ENCODE measurements at regions not wholly inside any gene's neighbourhood (a gene's known extent, or its start where the extent isn't known, plus 50 kb on each side); places are given as distances from the start of the nearest gene placed in this dataset.

DNA sequence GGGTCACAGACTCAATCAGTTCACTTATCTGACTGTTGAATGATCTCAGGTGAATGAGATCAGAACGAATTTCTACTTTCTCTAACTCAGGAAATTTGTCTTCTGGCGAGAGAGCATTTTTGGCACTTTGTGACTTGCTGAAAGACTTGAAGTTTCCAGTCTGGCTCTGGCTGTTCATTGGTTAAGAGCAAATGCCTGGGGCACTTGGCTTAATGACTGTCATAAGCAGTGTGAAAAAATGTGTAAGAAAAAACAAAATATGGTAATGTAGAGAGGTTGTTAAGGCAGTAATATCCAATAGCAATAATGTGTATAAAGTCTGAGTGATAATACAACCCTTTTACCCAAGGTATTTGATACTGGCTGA is 71.3 kb upstream of the PGRMC2 start:
- in situ Hi-C loops (cut with MboI; ENCODE audit: low sequenced_read_pairs), result no loop called here
- no peaks in the 10 kb centered on the region for H3K36me3 ChIP-seq (replicated peaks)
- no peak overlapping the region for H3K4me3 ChIP-seq
- H3K4me1 ChIP-seq, result peaks cover 18% of the 10 kb centered on the region
- H3K9me3 ChIP-seq, result peaks cover 3% of the 10 kb centered on the region; the same call in 1 of the 2 replicates
- DNase-seq (ENCODE audit: low spot score in 2 of 2), result no peak
- H3K27me3 ChIP-seq (ENCODE audit: low read depth), result no peaks in the 10 kb centered on the region

DNA sequence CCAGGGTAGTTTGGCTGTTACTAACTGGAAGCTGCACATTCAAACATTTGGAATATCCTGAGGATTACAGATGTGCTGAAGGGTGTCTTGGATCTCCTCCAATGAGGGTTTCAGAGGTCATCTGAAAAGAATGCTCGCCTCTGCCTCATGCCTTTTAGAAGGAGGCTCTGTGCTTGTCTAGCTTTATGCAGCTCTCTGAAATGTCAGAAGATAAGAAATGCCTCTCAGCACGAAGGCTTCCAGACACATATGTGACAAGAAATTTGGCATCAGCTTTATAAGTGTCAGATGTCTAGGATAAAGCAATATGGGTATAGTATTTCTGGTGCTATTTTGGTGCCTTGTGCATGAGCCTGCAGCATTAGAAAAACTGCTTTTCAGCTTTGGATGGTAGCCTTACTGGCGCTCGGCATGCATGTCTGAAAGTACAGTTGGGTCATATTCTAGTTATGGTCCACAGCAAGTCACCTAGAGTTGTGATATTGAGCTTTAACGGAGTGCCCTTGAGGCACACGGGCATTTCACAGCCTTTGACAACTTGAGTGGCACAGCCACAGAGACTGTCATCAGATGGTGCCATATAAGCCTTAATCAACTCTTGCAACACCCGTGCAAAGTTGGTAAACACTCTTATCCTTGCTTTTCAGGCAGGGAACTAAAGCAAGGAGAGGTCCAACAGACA is 70.8 kb upstream of the PGRMC2 start:
- no peak for DNase-seq (ENCODE audit: low spot score in 2 of 2)
- Histone ChIP-seq H3K27me3 (ENCODE audit: low read depth) (no peaks in the 10 kb centered on the region), H3K36me3 (replicated peaks) (no peaks in the 10 kb centered on the region), H3K9me3 (peaks cover 3% of the 10 kb centered on the region; the same call in 1 of the 2 replicates), H3K4me1 (peaks cover 22% of the 10 kb centered on the region), H3K4me3 (no peak overlapping the region)
- in situ Hi-C loops (cut with MboI; ENCODE audit: low sequenced_read_pairs), result no loop called here

DNA sequence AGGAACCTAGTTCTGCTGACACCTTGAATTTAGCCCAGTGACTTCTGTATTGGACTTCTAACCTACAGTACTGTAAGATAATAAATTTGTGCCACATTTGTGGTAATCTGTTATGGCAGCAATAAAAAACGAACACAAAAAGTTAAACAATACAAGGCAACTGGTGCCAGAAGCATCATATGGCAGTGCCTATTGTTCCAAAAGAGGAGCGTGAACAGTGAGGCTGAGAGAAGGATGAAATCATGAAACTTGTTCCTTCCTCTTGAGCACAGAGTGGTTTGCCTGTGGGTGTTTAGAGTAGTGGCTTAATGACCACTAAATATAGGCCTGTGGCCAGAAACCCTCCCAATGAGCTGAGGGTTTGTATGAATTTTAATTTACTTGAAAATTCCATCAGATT is 69.7 kb upstream of the PGRMC2 start:
- Histone ChIP-seq H3K36me3 (replicated peaks) (no peaks in the 10 kb centered on the region), H3K9me3 (peaks cover 3% of the 10 kb centered on the region; the same call in 1 of the 2 replicates), H3K27me3 (ENCODE audit: low read depth) (no peaks in the 10 kb centered on the region), H3K4me3 (no peak overlapping the region), H3K4me1 (peaks cover 22% of the 10 kb centered on the region)
- in situ Hi-C loops (cut with MboI; ENCODE audit: low sequenced_read_pairs), result no loop called here
- DNase-seq (ENCODE audit: low spot score in 2 of 2), result no peak

DNA sequence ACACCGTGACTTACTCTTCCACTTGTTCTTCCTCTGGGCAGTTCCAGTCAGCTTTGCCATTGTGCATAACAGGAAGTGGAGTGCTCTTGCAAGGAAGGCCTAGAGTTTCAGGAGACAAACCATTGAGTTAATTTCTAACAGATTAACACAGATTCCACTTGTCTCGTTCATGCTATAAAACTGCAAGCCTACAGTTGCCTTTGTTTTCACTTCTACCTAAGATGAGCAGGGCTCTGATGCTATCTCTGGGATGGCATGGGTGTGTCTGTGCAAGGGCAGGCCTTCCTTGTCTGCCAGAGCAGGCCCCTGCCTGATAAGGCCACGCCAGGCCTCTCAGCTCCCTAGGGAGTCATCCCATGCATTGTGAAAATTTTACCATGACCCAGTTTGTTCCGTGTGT is 67.7 kb upstream of the PGRMC2 start:
- H3K9me3 ChIP-seq, result no peaks in the 10 kb centered on the region
- peaks cover 22% of the 10 kb centered on the region for H3K4me1 ChIP-seq
- no peaks in the 10 kb centered on the region for H3K36me3 ChIP-seq (replicated peaks)
- peak; percentile 10 to 20 for DNase-seq (ENCODE audit: low spot score in 2 of 2)
- H3K4me3 ChIP-seq, result no peak overlapping the region
- H3K27me3 ChIP-seq (ENCODE audit: low read depth), result no peaks in the 10 kb centered on the region
- in situ Hi-C loops (cut with MboI; ENCODE audit: low sequenced_read_pairs), result no loop called here

DNA sequence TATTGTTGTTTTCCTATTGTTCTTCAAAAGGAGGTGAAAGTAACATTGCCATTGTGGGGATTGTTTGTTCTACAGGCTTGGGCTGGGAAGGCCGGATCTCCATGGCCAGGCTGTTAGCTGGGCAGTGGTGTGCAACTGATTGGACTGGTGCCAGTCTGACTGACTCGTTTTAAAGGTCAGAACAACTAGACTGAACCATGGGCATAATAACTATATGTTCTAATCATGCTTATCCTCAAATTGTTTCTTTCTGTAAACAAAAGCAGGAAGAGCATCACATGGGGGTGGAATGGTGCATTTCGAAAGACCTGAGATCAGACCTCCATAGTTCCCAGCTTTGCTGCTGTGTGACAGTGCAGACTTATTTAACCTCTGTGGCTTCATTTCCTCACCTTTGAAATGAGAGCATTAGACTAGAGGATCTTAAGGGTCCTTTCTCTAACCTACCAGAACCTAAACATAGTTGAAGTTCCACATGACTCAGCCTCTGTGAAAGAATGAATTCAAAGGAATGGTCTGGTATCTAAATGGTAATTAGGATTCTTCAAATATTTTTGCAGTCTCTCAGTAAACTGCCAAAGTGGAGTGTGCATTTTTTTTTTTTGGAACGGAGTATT is 66.7 kb upstream of the PGRMC2 start:
- no peaks in the 10 kb centered on the region for H3K9me3 ChIP-seq
- H3K36me3 ChIP-seq (replicated peaks), result no peaks in the 10 kb centered on the region
- H3K27me3 ChIP-seq (ENCODE audit: low read depth), result no peaks in the 10 kb centered on the region
- in situ Hi-C loops (cut with MboI; ENCODE audit: low sequenced_read_pairs), result no loop called here
- peaks cover 22% of the 10 kb centered on the region for H3K4me1 ChIP-seq
- DNase-seq (ENCODE audit: low spot score in 2 of 2), result peak; percentile 58 to 85
- H3K4me3 ChIP-seq, result no peak overlapping the region

DNA sequence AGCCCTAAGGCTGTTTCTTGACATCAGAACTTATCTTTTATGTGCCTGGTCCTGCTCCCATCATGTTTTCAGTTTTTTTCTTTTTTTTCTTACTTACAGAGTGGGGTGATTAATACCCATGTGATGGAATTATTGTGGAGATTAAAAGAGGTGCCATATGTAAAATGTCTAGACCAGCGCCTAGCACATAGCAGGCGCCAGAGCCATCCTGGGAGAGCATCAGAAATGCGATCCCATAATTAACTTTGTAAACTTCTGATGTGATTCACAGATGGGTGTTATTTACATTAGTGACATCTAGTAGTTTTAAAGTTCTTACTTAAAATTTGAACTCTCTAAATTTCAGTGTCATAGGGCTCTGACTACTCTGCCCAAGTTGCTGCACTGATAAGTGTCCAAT is 66.2 kb upstream of the PGRMC2 start:
- H3K27me3 ChIP-seq (ENCODE audit: low read depth), result no peaks in the 10 kb centered on the region
- H3K36me3 ChIP-seq (replicated peaks), result no peaks in the 10 kb centered on the region
- DNase-seq (ENCODE audit: low spot score in 2 of 2), result no peak
- in situ Hi-C loops (cut with MboI; ENCODE audit: low sequenced_read_pairs), result no loop called here
- H3K9me3 ChIP-seq, result no peaks in the 10 kb centered on the region
- no peak overlapping the region for H3K4me3 ChIP-seq
- H3K4me1 ChIP-seq, result peaks cover 22% of the 10 kb centered on the region

DNA sequence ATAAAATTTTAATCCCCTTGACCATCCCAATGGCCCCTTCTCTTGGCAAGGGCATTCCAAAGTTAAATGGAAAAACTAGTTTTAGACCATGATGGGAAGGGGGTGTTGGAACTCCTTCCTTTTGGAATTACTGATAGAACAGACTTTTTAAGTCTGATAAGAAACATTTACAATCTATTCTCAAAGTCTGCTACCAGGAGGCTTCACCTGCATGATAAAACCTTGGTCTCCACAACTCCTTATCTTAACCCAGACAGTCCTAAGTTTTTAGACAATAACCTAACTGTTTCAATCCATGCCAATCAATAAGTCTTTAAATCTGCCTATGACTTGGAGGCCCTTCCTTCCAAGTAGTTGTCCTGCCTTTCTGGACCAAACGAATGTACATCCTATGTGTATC is 63.9 kb upstream of the PGRMC2 start:
- H3K27me3 ChIP-seq (ENCODE audit: low read depth), result no peaks in the 10 kb centered on the region
- H3K9me3 ChIP-seq, result no peaks in the 10 kb centered on the region
- peaks cover 30% of the 10 kb centered on the region for H3K4me1 ChIP-seq
- in situ Hi-C loops (cut with MboI; ENCODE audit: low sequenced_read_pairs), result no loop called here
- DNase-seq (ENCODE audit: low spot score in 2 of 2), result no peak
- no peak overlapping the region for H3K4me3 ChIP-seq
- no peaks in the 10 kb centered on the region for H3K36me3 ChIP-seq (replicated peaks)

DNA sequence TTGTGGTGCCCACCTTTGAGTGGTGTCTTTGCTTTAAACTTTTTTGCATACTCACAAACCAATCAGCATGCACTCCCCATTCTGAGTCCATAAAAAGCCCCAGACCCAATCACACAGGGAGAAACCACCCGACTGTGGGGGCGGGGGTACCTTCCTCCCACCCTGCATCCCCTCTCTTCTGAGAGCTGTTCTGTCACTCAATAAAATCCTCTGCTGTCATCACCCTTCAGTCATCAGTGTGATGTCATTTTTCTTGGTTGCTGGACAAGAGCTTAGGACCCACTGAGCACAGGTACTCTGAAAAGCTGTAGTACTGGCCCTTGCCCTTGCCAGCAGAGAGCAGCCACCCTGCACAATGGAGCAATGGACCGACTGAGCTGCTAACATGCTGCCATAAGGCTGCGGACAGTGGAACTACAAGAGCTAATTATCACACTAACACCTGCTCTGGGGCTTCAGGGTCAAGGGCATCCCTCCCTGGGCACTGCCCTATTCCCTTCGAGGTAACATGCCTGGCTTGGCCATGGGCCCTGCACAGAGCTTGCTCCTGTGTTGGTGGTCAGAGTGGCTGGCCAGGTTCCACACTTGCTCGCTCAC is 62.9 kb upstream of the PGRMC2 start:
- H3K9me3 ChIP-seq, result no peaks in the 10 kb centered on the region
- no peaks in the 10 kb centered on the region for H3K27me3 ChIP-seq (ENCODE audit: low read depth)
- DNase-seq (ENCODE audit: low spot score in 2 of 2), result no peak
- in situ Hi-C loops (cut with MboI; ENCODE audit: low sequenced_read_pairs), result no loop called here
- peaks cover 28% of the 10 kb centered on the region for H3K4me1 ChIP-seq
- no peak overlapping the region for H3K4me3 ChIP-seq
- no peaks in the 10 kb centered on the region for H3K36me3 ChIP-seq (replicated peaks)

DNA sequence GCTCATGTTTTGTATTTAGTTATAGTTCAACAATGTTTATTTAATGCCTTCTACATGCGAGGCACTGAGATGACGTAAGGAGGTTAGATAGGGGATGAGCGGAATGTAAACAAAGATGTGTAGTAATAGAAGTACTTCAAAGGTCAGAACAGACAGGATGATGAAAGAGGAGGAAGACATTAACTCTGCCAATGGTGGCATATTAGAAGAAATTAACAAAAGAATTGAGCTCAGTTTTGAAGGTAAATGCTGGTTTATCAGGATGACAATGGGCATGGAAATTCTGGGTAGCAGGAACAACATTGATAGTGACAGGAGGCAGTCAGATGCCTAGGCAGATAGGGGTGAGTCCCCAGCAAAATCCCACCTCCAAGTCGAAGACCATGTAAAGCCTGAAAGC is 62.3 kb upstream of the PGRMC2 start:
- H3K27me3 ChIP-seq (ENCODE audit: low read depth), result no peaks in the 10 kb centered on the region
- no peaks in the 10 kb centered on the region for H3K9me3 ChIP-seq
- DNase-seq (ENCODE audit: low spot score in 2 of 2), result no peak
- in situ Hi-C loops (cut with MboI; ENCODE audit: low sequenced_read_pairs), result no loop called here
- H3K4me1 ChIP-seq, result peaks cover 22% of the 10 kb centered on the region
- H3K36me3 ChIP-seq (replicated peaks), result no peaks in the 10 kb centered on the region
- no peak overlapping the region for H3K4me3 ChIP-seq

DNA sequence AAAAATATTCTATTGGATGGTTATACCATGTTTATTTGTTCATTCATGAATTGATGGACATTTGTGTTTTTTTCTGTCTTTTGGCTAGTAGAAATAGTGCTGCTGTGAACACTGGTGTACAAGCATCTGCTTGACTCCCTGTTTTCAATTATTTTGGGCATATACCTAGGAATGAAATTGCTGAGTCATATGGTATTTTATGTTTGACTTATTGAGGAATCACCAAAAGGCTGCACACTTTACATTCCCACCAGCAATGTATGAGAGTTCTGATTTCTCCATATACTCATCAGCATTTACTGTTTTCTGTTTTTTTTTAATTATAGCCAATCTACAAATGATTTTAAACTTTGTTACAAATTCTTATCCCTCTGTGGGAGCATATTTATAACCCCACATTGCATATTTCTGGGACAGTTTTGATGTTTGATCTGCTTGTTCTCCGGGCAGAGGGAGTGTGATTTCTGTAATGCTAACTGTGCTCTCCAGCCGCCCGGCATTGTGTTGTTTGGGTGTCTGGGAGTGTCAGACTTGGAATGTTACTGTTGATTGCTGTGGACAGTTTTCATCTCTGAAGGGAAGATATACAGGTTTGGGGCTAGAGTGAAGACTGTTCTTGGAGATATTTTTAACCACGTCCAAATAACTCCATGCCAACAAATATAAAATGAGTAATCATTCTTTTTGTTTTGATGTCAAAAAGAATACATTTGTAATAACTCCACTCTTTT is 60.5 kb upstream of the PGRMC2 start:
- Histone ChIP-seq H3K9me3 (no peaks in the 10 kb centered on the region), H3K4me1 (peaks cover 8% of the 10 kb centered on the region), H3K4me3 (no peak overlapping the region), H3K36me3 (replicated peaks) (no peaks in the 10 kb centered on the region), H3K27me3 (ENCODE audit: low read depth) (no peaks in the 10 kb centered on the region)
- DNase-seq (ENCODE audit: low spot score in 2 of 2), result peak in 1 of 2 experiments; percentile 10
- in situ Hi-C loops (cut with MboI; ENCODE audit: low sequenced_read_pairs), result no loop called here

DNA sequence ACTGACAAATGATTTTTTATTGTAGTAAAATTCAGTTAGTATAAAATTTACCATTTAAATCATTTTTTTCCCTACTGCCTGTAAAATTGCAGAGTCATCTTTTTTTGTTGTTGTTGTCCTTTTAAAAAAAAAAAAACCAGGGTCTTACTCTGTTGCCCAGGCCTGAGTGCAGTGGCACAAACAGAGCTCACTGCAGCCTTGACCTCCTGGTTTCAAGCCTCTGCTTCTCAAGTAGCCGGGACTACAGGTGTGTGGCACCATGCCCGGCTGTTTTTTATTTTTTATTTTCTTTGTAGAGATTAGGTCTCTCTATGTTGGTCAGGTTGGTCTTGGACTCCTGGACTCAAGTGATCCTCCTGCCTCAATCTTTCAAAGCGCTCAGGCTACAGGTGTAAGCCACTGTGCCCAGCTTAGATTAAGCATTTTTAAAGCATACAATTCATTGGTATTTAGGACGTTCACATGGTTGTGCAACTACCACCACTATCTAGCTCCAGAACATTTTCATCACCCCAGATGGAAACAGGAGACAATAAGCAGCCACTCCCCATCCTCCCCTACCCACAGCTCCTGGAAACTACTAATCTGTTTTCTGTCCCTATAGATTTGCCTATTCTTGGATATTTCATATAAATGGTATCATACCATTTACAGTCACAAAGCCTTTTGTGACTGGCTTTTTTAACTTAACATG is 59.7 kb upstream of the PGRMC2 start:
- Histone ChIP-seq H3K4me3 (no peak overlapping the region), H3K36me3 (replicated peaks) (no peaks in the 10 kb centered on the region), H3K27me3 (ENCODE audit: low read depth) (no peaks in the 10 kb centered on the region), H3K9me3 (no peaks in the 10 kb centered on the region), H3K4me1 (peaks cover 8% of the 10 kb centered on the region)
- no peak for DNase-seq (ENCODE audit: low spot score in 2 of 2)
- in situ Hi-C loops (cut with MboI; ENCODE audit: low sequenced_read_pairs), result no loop called here

DNA sequence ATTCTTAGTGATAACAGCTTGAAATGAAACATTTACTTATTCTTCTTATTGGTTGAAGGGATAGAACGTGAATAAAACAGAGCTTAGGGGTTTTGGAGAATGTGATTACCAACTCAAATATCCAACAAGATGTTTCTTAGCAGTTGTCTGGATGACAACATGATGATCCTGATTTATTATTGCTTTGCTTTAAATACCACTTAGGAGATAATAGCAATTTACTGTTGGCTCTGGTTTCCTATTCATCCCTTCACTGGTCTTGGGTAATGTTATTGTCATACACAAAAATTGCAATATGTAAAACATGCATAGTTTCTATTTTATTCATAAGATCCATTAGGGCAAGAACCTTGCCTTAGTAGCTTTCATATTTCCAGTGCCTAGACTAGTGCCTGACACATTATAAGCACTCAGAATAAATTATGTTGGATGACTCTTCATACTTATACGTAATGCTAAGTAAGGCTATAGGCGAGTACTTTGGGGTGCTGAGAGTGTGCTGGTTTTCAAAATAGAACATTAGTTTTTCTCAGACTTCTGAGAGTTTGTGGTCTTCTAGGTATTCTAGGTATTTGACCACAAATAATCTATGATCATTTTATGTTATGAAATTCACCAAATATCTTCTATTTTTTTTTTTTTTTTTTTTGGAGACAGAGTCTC is 58.6 kb upstream of the PGRMC2 start:
- in situ Hi-C loops (cut with MboI; ENCODE audit: low sequenced_read_pairs), result no loop called here
- peaks cover 8% of the 10 kb centered on the region for H3K4me1 ChIP-seq

DNA sequence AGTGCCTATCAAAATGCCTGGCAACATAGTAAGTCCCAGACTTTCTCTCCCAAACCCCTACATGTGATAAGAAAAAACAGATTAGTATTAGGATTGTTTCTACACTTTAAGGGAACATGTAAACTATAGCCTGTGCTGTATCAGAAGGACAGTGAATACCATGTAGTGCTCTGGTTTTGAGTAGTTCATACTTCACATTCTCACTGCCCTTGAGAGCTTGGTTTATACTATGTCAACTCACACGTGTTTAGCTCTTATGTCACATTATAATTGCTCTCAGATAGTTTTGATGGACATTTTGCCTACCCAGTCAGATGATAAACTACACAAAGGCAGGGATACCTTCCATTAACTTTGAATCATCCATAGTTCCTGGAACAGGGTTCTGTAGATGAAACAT is 58.0 kb upstream of the PGRMC2 start:
- peaks cover 8% of the 10 kb centered on the region for H3K4me1 ChIP-seq
- H3K4me3 ChIP-seq, result no peak overlapping the region
- H3K27me3 ChIP-seq (ENCODE audit: low read depth), result no peaks in the 10 kb centered on the region
- no peaks in the 10 kb centered on the region for H3K9me3 ChIP-seq
- in situ Hi-C loops (cut with MboI; ENCODE audit: low sequenced_read_pairs), result no loop called here
- no peaks in the 10 kb centered on the region for H3K36me3 ChIP-seq (replicated peaks)
- no peak for DNase-seq (ENCODE audit: low spot score in 2 of 2)

More for the DNA sequence above, 58.6 kb upstream of the PGRMC2 start:
- H3K9me3 ChIP-seq, result no peaks in the 10 kb centered on the region
- no peaks in the 10 kb centered on the region for H3K27me3 ChIP-seq (ENCODE audit: low read depth)
- H3K4me3 ChIP-seq, result no peak overlapping the region
- DNase-seq (ENCODE audit: low spot score in 2 of 2), result no peak
- no peaks in the 10 kb centered on the region for H3K36me3 ChIP-seq (replicated peaks)
